GM12892 (cell line): ENCODE measurements at regions not wholly inside any gene's neighbourhood (a gene's known extent, or its start where the extent isn't known, plus 50 kb on each side); places are given as distances from the start of the nearest gene placed in this dataset.
"Not testable (repeated sequence)": the region's sequence is repeated elsewhere in the genome, so short reads cannot be mapped to it uniquely, and the experiment has no call there.

Source experiments
- DNase-seq: peaks from one replicate; pipeline ENCODE4 v3.0.0; 2011; ENCODE audit not compliant: insufficient read length
- FAIRE-seq: peaks from 2 replicates; lab custom pipeline; 2011; peaks lifted over from hg19 to GRCh38; lab: Jason Lieb, UNC
- POLR2A ChIP-seq: IDR thresholded peaks from 2 replicates; pipeline ENCODE4 v1.6.1; 2011; ENCODE audit warnings: low read depth, low read length, control low read depth
- POLR2AphosphoS5 ChIP-seq: IDR thresholded peaks from 2 replicates; pipeline ENCODE4 v1.6.1; 2011; ENCODE audit warnings: low read depth, low read length, control low read depth
- TAF1 ChIP-seq: IDR thresholded peaks from 2 replicates; pipeline ENCODE4 v1.6.1; 2011; ENCODE audit warnings: low read depth, mild to moderate bottlenecking, control low read depth, low read length, borderline replicate concordance

- no peak for FAIRE-seq
Measured at GRCh38 chr4:26199596-26199995, 121.2 kb upstream of the RBPJ start.

GRCh38 chr4:26201120-26201519, 119.7 kb upstream of the RBPJ start:
- no peak for FAIRE-seq

More at GRCh38 chr4:26199596-26199995, 121.2 kb upstream of the RBPJ start:
- DNase-seq: no peak
- TF ChIP-seq POLR2AphosphoS5 (no peak), POLR2A (no peak), TAF1 (no peak)

GRCh38 chr4:26204249-26204825, 116.5 kb upstream of the RBPJ start:
- FAIRE-seq (peak; percentile 63), DNase-seq (no peak)
- TF ChIP-seq POLR2A (no peak), POLR2AphosphoS5 (no peak), TAF1 (no peak)

More at GRCh38 chr4:26201120-26201519, 119.7 kb upstream of the RBPJ start:
- DNase-seq: no peak
- TF ChIP-seq TAF1 (no peak), POLR2AphosphoS5 (no peak), POLR2A (no peak)

GRCh38 chr4:26204911-26205370, 115.9 kb upstream of the RBPJ start:
- no peak for DNase-seq
- FAIRE-seq: no peak
- TF ChIP-seq TAF1 (no peak), POLR2A (no peak), POLR2AphosphoS5 (no peak)

GRCh38 chr4:26206339-26206738, 114.5 kb upstream of the RBPJ start:
- DNase-seq: no peak
- FAIRE-seq: no peak
- TF ChIP-seq POLR2A: no peak
- TF ChIP-seq TAF1: no peak
- TF ChIP-seq POLR2AphosphoS5: no peak

GRCh38 chr4:26206999-26207398, 113.8 kb upstream of the RBPJ start:
- no peak for DNase-seq
- TF ChIP-seq TAF1 (no peak), POLR2A (no peak), POLR2AphosphoS5 (no peak)
- FAIRE-seq: no peak

GRCh38 chr4:26207631-26208030, 113.2 kb upstream of the RBPJ start:
- DNase-seq (no peak), FAIRE-seq (no peak)
- TF ChIP-seq POLR2AphosphoS5 (no peak), TAF1 (no peak), POLR2A (no peak)

GRCh38 chr4:26208237-26208994, 112.4 kb upstream of the RBPJ start:
- FAIRE-seq: no peak
- TF ChIP-seq POLR2A: no peak
- no peak for TF ChIP-seq TAF1
- TF ChIP-seq POLR2AphosphoS5: no peak
- no peak for DNase-seq

- DNase-seq, FAIRE-seq: not testable (repeated sequence)
Measured at GRCh38 chr4:26209378-26209777, 111.4 kb upstream of the RBPJ start.

- TF ChIP-seq TAF1 (no peak), POLR2AphosphoS5 (no peak), POLR2A (no peak)
- no peak for FAIRE-seq
Measured at GRCh38 chr4:26212528-26212927, 108.3 kb upstream of the RBPJ start.

GRCh38 chr4:26213317-26213716, 107.5 kb upstream of the RBPJ start:
- DNase-seq: no peak
- TF ChIP-seq TAF1: no peak
- TF ChIP-seq POLR2A: no peak
- TF ChIP-seq POLR2AphosphoS5: no peak
- FAIRE-seq: no peak

More at GRCh38 chr4:26212528-26212927, 108.3 kb upstream of the RBPJ start:
- no peak for DNase-seq

GRCh38 chr4:26214994-26215393, 105.8 kb upstream of the RBPJ start:
- TF ChIP-seq POLR2A (no peak), POLR2AphosphoS5 (no peak), TAF1 (no peak)
- FAIRE-seq (no peak), DNase-seq (no peak)

GRCh38 chr4:26215725-26216124, 105.1 kb upstream of the RBPJ start:
- no peak for FAIRE-seq
- DNase-seq: no peak
- TF ChIP-seq POLR2AphosphoS5 (no peak), TAF1 (no peak), POLR2A (no peak)

- no peak for TF ChIP-seq TAF1
- DNase-seq: no peak
Measured at GRCh38 chr4:26217481-26217880, 103.3 kb upstream of the RBPJ start.

More at GRCh38 chr4:26217481-26217880, 103.3 kb upstream of the RBPJ start:
- FAIRE-seq: no peak
